IPS DF 19.7 (cell line): ENCODE measurements at regions not wholly inside any gene's neighbourhood (a gene's known extent, or its start where the extent isn't known, plus 50 kb on each side); places are given as distances from the start of the nearest gene placed in this dataset.

ENCODE experiments used
- DNase-seq: peaks from one replicate; pipeline ENCODE4 v3.0.0-alpha.2; 2013; ENCODE audit warnings: low read depth, low spot score

GRCh38 chr5:158483281-158483860 lies 616.3 kb downstream of the EBF1 start:
- DNase-seq: no peak

GRCh38 chr5:158482125-158482524 lies 617.6 kb downstream of the EBF1 start:
- DNase-seq: no peak

GRCh38 chr5:158478139-158478538 lies 619.2 kb upstream of the CLINT1 start:
- no peak for DNase-seq

- DNase-seq: no peak
Measured at GRCh38 chr5:158477214-158477613, 618.3 kb upstream of the CLINT1 start.

- DNase-seq: no peak
Measured at GRCh38 chr5:158473016-158473635, 614.2 kb upstream of the CLINT1 start.

GRCh38 chr5:158471535-158471924 lies 612.6 kb upstream of the CLINT1 start:
- no peak for DNase-seq

GRCh38 chr5:158470764-158471534 lies 612.0 kb upstream of the CLINT1 start:
- no peak for DNase-seq

- DNase-seq: no peak
Measured at GRCh38 chr5:158468444-158468843, 609.5 kb upstream of the CLINT1 start.

GRCh38 chr5:158466191-158466590 lies 607.2 kb upstream of the CLINT1 start:
- no peak for DNase-seq

- DNase-seq: no peak
Measured at GRCh38 chr5:158465086-158465972, 606.4 kb upstream of the CLINT1 start.

- no peak for DNase-seq
Measured at GRCh38 chr5:158464383-158464782, 605.4 kb upstream of the CLINT1 start.

- no peak for DNase-seq
Measured at GRCh38 chr5:158463938-158464337, 605.0 kb upstream of the CLINT1 start.

- DNase-seq: no peak
Measured at GRCh38 chr5:158463188-158463587, 604.2 kb upstream of the CLINT1 start.

GRCh38 chr5:158462349-158463114 lies 603.6 kb upstream of the CLINT1 start:
- no peak for DNase-seq

- no peak for DNase-seq
Measured at GRCh38 chr5:158461240-158461854, 602.4 kb upstream of the CLINT1 start.

GRCh38 chr5:158458086-158458485 lies 599.1 kb upstream of the CLINT1 start:
- DNase-seq: no peak

GRCh38 chr5:158456756-158457155 lies 597.8 kb upstream of the CLINT1 start:
- DNase-seq: no peak

GRCh38 chr5:158456241-158456640 lies 597.3 kb upstream of the CLINT1 start:
- DNase-seq: no peak

GRCh38 chr5:158451993-158452672 lies 593.2 kb upstream of the CLINT1 start:
- no peak for DNase-seq
